ENCODE measurements at regions not wholly inside any gene's neighbourhood (a gene's known extent, or its start where the extent isn't known, plus 50 kb on each side); places are given as distances from the start of the nearest gene placed in this dataset.

GRCh38 chr4:29588617-29589016 is 1131.6 kb upstream of the PCDH7 start:
- Histone ChIP-seq H3K27me3 (ENCODE audit: insufficient read depth, low read depth) (no peaks in the 10 kb centered on the region), H4K20me1 (ENCODE audit: insufficient read depth) (no peaks in the 10 kb centered on the region), H3K27ac (no peak overlapping the region), H3K4me3 (no peak overlapping the region), H3F3A (ENCODE audit: insufficient read depth, low read depth) (no peaks in the 10 kb centered on the region), H3K4me2 (no peak overlapping the region), H3K9me3 (ENCODE audit: insufficient read depth, low read depth) (no peaks in the 10 kb centered on the region), H3K36me3 (ENCODE audit: low read depth) (no peaks in the 10 kb centered on the region), H3K79me2 (ENCODE audit: low read depth) (no peaks in the 10 kb centered on the region), H2AFZ (no peak overlapping the region), H3K4me1 (replicated peaks; ENCODE audit: insufficient read depth) (no peaks in the 10 kb centered on the region), H3K9me2 (ENCODE audit: insufficient read depth) (no peaks in the 10 kb centered on the region)
- intact Hi-C loops (cut with micrococcal nuclease; ENCODE audit: unreplicated experiment): no loop called here
- ChIA-PET CTCF (no interaction called here), POLR2A (ENCODE audit: unreplicated experiment) (no interaction called here)
- no peak for DNase-seq
- no TSS peak for BruUV-seq (replicated peaks)
- no peak for TF ChIP-seq CTCF (conservative IDR thresholded peaks at IDR 0.05)
- TF ChIP-seq EZH2 (IDR thresholded peaks at IDR 0.05; ENCODE audit: low read depth): no peak

DNA sequence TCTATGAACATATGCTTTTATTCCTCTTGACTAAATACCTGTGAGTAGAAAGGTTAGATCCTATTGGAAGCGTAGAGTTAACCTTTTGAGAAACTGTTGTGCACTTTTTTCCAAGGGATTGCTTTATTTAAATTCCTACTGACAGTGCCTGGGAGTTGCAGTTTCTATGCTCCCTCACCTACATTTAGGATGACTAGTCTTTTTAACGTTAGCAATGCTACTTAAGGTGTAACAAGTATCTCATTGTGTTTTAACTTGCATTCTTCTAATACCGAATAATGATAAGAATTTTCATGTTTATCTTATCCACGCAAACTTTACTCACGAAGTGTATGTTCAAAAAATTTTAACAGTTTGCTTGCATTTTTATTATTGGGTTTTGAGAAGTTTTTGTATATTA is 1123.9 kb upstream of the PCDH7 start:
- no peak overlapping the region for H3K27ac ChIP-seq
- H3K27me3 ChIP-seq (ENCODE audit: insufficient read depth, low read depth): no peaks in the 10 kb centered on the region
- CTCF ChIA-PET: no interaction called here
- H4K20me1 ChIP-seq (ENCODE audit: insufficient read depth): no peaks in the 10 kb centered on the region
- intact Hi-C loops (cut with micrococcal nuclease; ENCODE audit: unreplicated experiment): no loop called here
- H3K4me1 ChIP-seq (replicated peaks; ENCODE audit: insufficient read depth): no peaks in the 10 kb centered on the region
- no TSS peak for BruUV-seq (replicated peaks)
- no peaks in the 10 kb centered on the region for H3F3A ChIP-seq (ENCODE audit: insufficient read depth, low read depth)
- POLR2A ChIA-PET (ENCODE audit: unreplicated experiment): no interaction called here
- no peak overlapping the region for H3K4me2 ChIP-seq
- H2AFZ ChIP-seq: no peak overlapping the region
- DNase-seq: no peak
- H3K36me3 ChIP-seq (ENCODE audit: low read depth): no peaks in the 10 kb centered on the region
- no peaks in the 10 kb centered on the region for H3K79me2 ChIP-seq (ENCODE audit: low read depth)
- no peaks in the 10 kb centered on the region for H3K9me2 ChIP-seq (ENCODE audit: insufficient read depth)
- H3K4me3 ChIP-seq: no peak overlapping the region
- TF ChIP-seq EZH2 (IDR thresholded peaks at IDR 0.05; ENCODE audit: low read depth) (no peak), CTCF (conservative IDR thresholded peaks at IDR 0.05) (no peak)
- H3K9me3 ChIP-seq (ENCODE audit: insufficient read depth, low read depth): no peaks in the 10 kb centered on the region

GRCh38 chr4:29619168-29619567 is 1101.0 kb upstream of the PCDH7 start:
- POLR2A ChIA-PET (ENCODE audit: unreplicated experiment): no interaction called here
- intact Hi-C loops (cut with micrococcal nuclease; ENCODE audit: unreplicated experiment): no loop called here
- no TSS peak for BruUV-seq (replicated peaks)
- no peak overlapping the region for H2AFZ ChIP-seq
- H3F3A ChIP-seq (ENCODE audit: insufficient read depth, low read depth): no peaks in the 10 kb centered on the region
- H3K27ac ChIP-seq: no peak overlapping the region
- CTCF ChIA-PET: no interaction called here
- H3K4me3 ChIP-seq: no peak overlapping the region
- no peaks in the 10 kb centered on the region for H3K27me3 ChIP-seq (ENCODE audit: insufficient read depth, low read depth)
- no peaks in the 10 kb centered on the region for H3K79me2 ChIP-seq (ENCODE audit: low read depth)
- no peak for DNase-seq
- no peaks in the 10 kb centered on the region for H3K9me2 ChIP-seq (ENCODE audit: insufficient read depth)
- H3K36me3 ChIP-seq (ENCODE audit: low read depth): no peaks in the 10 kb centered on the region
- H3K4me2 ChIP-seq: no peak overlapping the region
- no peaks in the 10 kb centered on the region for H3K9me3 ChIP-seq (ENCODE audit: insufficient read depth, low read depth)
- no peaks in the 10 kb centered on the region for H3K4me1 ChIP-seq (replicated peaks; ENCODE audit: insufficient read depth)
- TF ChIP-seq CTCF (conservative IDR thresholded peaks at IDR 0.05): no peak
- TF ChIP-seq EZH2 (IDR thresholded peaks at IDR 0.05; ENCODE audit: low read depth): no peak
- H4K20me1 ChIP-seq (ENCODE audit: insufficient read depth): no peaks in the 10 kb centered on the region; the same call in 1 of the 2 replicates
